Panc1 (cell line): ENCODE measurements at regions not wholly inside any gene's neighbourhood (a gene's known extent, or its start where the extent isn't known, plus 50 kb on each side); places are given as distances from the start of the nearest gene placed in this dataset.

Source experiments
- ATAC-seq: fragments of 200-7000 bp; cut with Tn5 transposase; 2 replicates; pipeline ENCODE4 v1.9.1; 2020; ENCODE audit warnings: mild to moderate bottlenecking, moderate library complexity
- BruUV-seq: library from RNA; stranded (reverse); fragments of 400-500 nt; replicated peaks from 2 replicates; lab custom pipeline; 2021; lab: Mats Ljungman, UMichigan
- CTCF ChIA-PET: fragments of 300-600 bp; sonication (Branson Sonifier 250); formaldehyde crosslinking; loops from one replicate; lab custom pipeline; 2022; ENCODE audit warnings: antibody characterized with exemption; lab: Charles Lee
- POLR2A ChIA-PET: fragments of 300-600 bp; sonication (Branson Sonifier 250); formaldehyde crosslinking; loops from one replicate; lab custom pipeline; 2022; ENCODE audit warnings: antibody characterized with exemption; lab: Charles Lee
- DNase-seq: peaks from one replicate; pipeline ENCODE4 v3.0.0-alpha.2; 2010; ENCODE audit warnings: low read depth, low spot score
- H3K27ac ChIP-seq: 2 replicates; pipeline ENCODE4 v1.5.1; 2011; ENCODE audit warnings: mild to moderate bottlenecking, low read length, inconsistent platforms
- H3K27me3 ChIP-seq: fragments of 200-500 bp; sonication (Bioruptor generic); 2 replicates; pipeline ENCODE4 v1.6.0; 2014; ENCODE audit warnings: low read length, inconsistent platforms; ENCODE audit not compliant: control insufficient read depth, insufficient read depth
- H3K36me3 ChIP-seq: fragments of 200-500 bp; sonication (Bioruptor generic); 2 replicates; pipeline ENCODE4 v1.5.1; 2014; ENCODE audit warnings: inconsistent platforms, mild to moderate bottlenecking, low read length, moderate library complexity; ENCODE audit not compliant: control insufficient read depth, insufficient read depth
- H3K4me1 ChIP-seq: 2 replicates; pipeline ENCODE4 v1.5.1; 2011; ENCODE audit warnings: inconsistent platforms, mild to moderate bottlenecking, low read length, moderate library complexity; ENCODE audit not compliant: control insufficient read depth, insufficient read depth
- H3K4me3 ChIP-seq, 2 experiments: 2 replicates each; pipeline ENCODE4 v1.5.1; 2011 to 2012; ENCODE audit warnings: low read depth in 2 of 2, low read length in 2 of 2, mild to moderate bottlenecking in 2 of 2, inconsistent platforms in 1 of 2, moderate library complexity in 1 of 2
- H3K9me3 ChIP-seq: fragments of 200-500 bp; sonication (Bioruptor generic); 2 replicates; pipeline ENCODE4 v1.5.1; 2014; ENCODE audit warnings: low read depth, mild to moderate bottlenecking, inconsistent platforms, low read length, moderate library complexity; ENCODE audit not compliant: control insufficient read depth, insufficient read depth
- CTCF ChIP-seq: fragments of 450-650 bp; IDR thresholded peaks from 2 replicates; pipeline ENCODE4 v1.5.1; 2017; ENCODE audit warnings: mild to moderate bottlenecking
- POLR2AphosphoS5 ChIP-seq: IDR thresholded peaks from 2 replicates; pipeline ENCODE4 v1.6.1; 2012; ENCODE audit warnings: mild to moderate bottlenecking, low read depth, low read length, moderate library complexity
- REST ChIP-seq, 2 experiments: IDR thresholded peaks; 2 replicates each; pipeline ENCODE4 v1.6.1; 2011 to 2012; ENCODE audit warnings: low read depth in 2 of 2, control low read depth in 1 of 2, low read length in 1 of 2, mild to moderate bottlenecking in 1 of 2, moderate library complexity in 1 of 2; ENCODE audit not compliant: insufficient read depth in 1 of 2
- SIN3A ChIP-seq: IDR thresholded peaks from 2 replicates; pipeline ENCODE4 v1.6.1; 2012; ENCODE audit warnings: low read depth, mild to moderate bottlenecking, low read length, moderate library complexity, borderline replicate concordance; ENCODE audit not compliant: insufficient read depth
- TCF7L2 ChIP-seq: IDR thresholded peaks from 2 replicates; pipeline ENCODE4 v1.6.1; 2011; ENCODE audit warnings: mild to moderate bottlenecking, low read depth, low read length, inconsistent platforms
- in situ Hi-C: cut with HindIII; loops from 2 replicates; pipeline ENCODE4 v1.10.0; 2016; ENCODE audit warnings: low sequenced_read_pairs, low pct_unique_long_range_greater_than_20kb
- intact Hi-C: fragments of 100-400 bp; cut with micrococcal nuclease; formaldehyde crosslinking; loops from one replicate; pipeline ENCODE4 v1.10.0; 2022; ENCODE audit not compliant: unreplicated experiment

- TF ChIP-seq SIN3A (no peak), CTCF (no peak), POLR2AphosphoS5 (no peak), TCF7L2 (no peak), REST (IDR thresholded peaks at IDR 0.05; ENCODE audit: insufficient read depth in 1 of 2, low read depth in 2 of 2, low read length in 1 of 2) (no peak)
- in situ Hi-C loops (no loop called here), intact Hi-C loops (no loop called here)
- Histone ChIP-seq H3K36me3 (no peaks in the 10 kb centered on the region), H3K9me3 (no peaks in the 10 kb centered on the region), H3K4me1 (no peaks in the 10 kb centered on the region), H3K27ac (no peak overlapping the region), H3K4me3 (no peak overlapping the region), H3K27me3 (no peaks in the 10 kb centered on the region)
- ChIA-PET CTCF (no interaction called here), POLR2A (interaction anchor here (0.5 kb wide), 1 partner anchor 155 kb away, joined by 4 read pairs; no protein-coding TSS in a partner anchor)
- DNase-seq: no peak
- ATAC-seq: no peak
- no TSS peak for BruUV-seq
These were observed 117.8 kb downstream of the GPR37 start for GRCh38 chr7:124647630-124648306.

- no peaks in the 10 kb centered on the region for H3K36me3 ChIP-seq
- in situ Hi-C loops (no loop called here), intact Hi-C loops (no loop called here)
- ChIA-PET CTCF (no interaction called here), POLR2A (no interaction called here)
- ATAC-seq: no peak
- no peak for TF ChIP-seq POLR2AphosphoS5
- TF ChIP-seq SIN3A: no peak
- no peak for TF ChIP-seq TCF7L2
- TF ChIP-seq REST (IDR thresholded peaks at IDR 0.05; ENCODE audit: insufficient read depth in 1 of 2, low read depth in 2 of 2, low read length in 1 of 2): no peak
- no peak for TF ChIP-seq CTCF
- no peak for DNase-seq
- no peaks in the 10 kb centered on the region for H3K9me3 ChIP-seq
- BruUV-seq: no TSS peak
- H3K27me3 ChIP-seq: no peaks in the 10 kb centered on the region
- H3K4me3 ChIP-seq: no peak overlapping the region
- H3K27ac ChIP-seq: no peak overlapping the region
- no peaks in the 10 kb centered on the region for H3K4me1 ChIP-seq
These were observed 119.9 kb downstream of the GPR37 start for GRCh38 chr7:124645704-124646103.
